Psoas muscle (tissue), 7 donors: ENCODE measurements at regions not wholly inside any gene's neighbourhood (a gene's known extent, or its start where the extent isn't known, plus 50 kb on each side); places are given as distances from the start of the nearest gene placed in this dataset.

Experiments used
- ATAC-seq, 4 donors: fragments of 200-7000 bp; cut with Tn5 transposase; one replicate each; pipeline ENCODE4 v1.9.1; 2020; ENCODE audit warnings: moderate library complexity in 3 of 4, mild to moderate bottlenecking in 2 of 4
- DNase-seq, 2 donors: peaks; one replicate each; pipeline ENCODE4 v3.0.0-alpha.2; 2020
- H3K27ac ChIP-seq: fragments of 200-600 bp; one replicate; pipeline ENCODE4 v1.8.0; 2022
- H3K27me3 ChIP-seq, 3 donors: fragments of 200-600 bp in 1 of 3; one replicate each; pipeline versions ENCODE4 v1.6.1 to v1.8.0; 2013 to 2022; ENCODE audit warnings: low read length in 2 of 3, mild to moderate bottlenecking in 2 of 3, moderate library complexity in 1 of 3; ENCODE audit not compliant: insufficient read depth in 3 of 3
- H3K36me3 ChIP-seq, 2 donors: fragments of 200-600 bp in 1 of 2; one replicate each; pipeline versions ENCODE4 v1.6.1 to v1.8.0; 2013 to 2022; ENCODE audit warnings: low read depth in 1 of 2, mild to moderate bottlenecking in 1 of 2, moderate library complexity in 1 of 2; ENCODE audit not compliant: insufficient read depth in 1 of 2
- H3K4me1 ChIP-seq: fragments of 200-600 bp; one replicate; pipeline ENCODE4 v1.8.0; 2022
- H3K4me3 ChIP-seq: fragments of 200-600 bp; one replicate; pipeline ENCODE4 v1.8.0; 2022; ENCODE audit warnings: mild to moderate bottlenecking
- H3K9me3 ChIP-seq: fragments of 200-600 bp; one replicate; pipeline ENCODE4 v1.8.0; 2022
- WGBS, 3 donors: extraction: QIAGEN DNeasy Blood & Tissue Kit; methylation state at CpG; one replicate each; pipeline versions ENCODE4 v1.1.6 to v1.1.7; 2013; 5-methylcytosine and 5-hydroxymethylcytosine counted together
- intact Hi-C, 2 donors: fragments of 100-400 bp; cut with DNase I; formaldehyde crosslinking; loops; one replicate each; pipeline versions ENCODE4 v1.11.0 to v1.14.2; 2022
- TF ChIP-seq, protein P1 (sequence below): fragments of 200-600 bp; IDR thresholded peaks from one replicate; pipeline ENCODE4 v1.8.0; 2022; ENCODE audit warnings: antibody characterized with exemption
- donor health status: healthy with polysubstance abuse.
- donor health status: DM: no; HTN: no; CAD: no; lungs with moderate emphysema.
- donor health status: Bipolar disorder and iron deficiency.
- donor health status: healthy.
- donor health status: DM: yes; HTN: yes; CAD: no.
- donor health status: DM: no; HTN: no; CAD: no.
- donor health status: DM: yes; HTN: yes; CAD: no.

DNA sequence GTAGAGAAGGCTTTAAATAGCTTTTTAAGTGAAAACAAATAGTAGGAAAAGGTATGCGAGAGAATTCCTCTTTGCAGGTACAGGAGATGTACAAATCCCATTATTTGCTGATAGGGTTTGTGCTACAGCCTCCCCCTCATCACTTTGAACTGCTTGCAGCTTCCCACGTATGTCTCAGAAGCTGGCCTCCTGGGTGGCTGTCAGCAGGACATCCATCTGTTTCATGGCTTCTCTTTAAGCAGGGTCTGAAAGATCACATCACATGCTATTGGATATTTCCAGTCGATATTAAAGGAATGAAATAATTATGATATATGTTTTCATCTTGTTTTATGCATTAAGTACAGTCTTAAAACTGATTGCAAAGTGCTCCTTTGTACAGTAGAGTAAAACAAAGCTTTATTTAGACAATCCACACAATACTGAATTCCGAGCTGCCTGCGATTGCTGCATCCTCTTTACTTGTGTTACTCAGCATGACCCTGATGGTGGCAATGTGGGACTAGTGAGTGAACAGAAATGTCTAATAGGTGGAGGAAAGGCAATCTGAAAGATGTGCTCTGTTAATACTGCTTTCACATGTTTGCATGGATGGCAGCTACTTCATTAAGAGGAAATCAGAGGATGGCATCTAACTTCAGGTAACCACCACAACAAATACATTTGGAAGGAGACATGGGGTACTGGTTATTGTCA, 930.6 kb upstream of the SEMA6D start:
- intact Hi-C loops, result no loop called here
- DNase-seq (no peak), ATAC-seq (no peak)
- Histone ChIP-seq H3K4me1 (no peaks in the 10 kb centered on the region), H3K9me3 (no peaks in the 10 kb centered on the region), H3K4me3 (no peak overlapping the region), H3K27me3 (no peaks in the 10 kb centered on the region), H3K27ac (no peak overlapping the region), H3K36me3 (no peaks in the 10 kb centered on the region)
- TF ChIP-seq, protein P1, sequence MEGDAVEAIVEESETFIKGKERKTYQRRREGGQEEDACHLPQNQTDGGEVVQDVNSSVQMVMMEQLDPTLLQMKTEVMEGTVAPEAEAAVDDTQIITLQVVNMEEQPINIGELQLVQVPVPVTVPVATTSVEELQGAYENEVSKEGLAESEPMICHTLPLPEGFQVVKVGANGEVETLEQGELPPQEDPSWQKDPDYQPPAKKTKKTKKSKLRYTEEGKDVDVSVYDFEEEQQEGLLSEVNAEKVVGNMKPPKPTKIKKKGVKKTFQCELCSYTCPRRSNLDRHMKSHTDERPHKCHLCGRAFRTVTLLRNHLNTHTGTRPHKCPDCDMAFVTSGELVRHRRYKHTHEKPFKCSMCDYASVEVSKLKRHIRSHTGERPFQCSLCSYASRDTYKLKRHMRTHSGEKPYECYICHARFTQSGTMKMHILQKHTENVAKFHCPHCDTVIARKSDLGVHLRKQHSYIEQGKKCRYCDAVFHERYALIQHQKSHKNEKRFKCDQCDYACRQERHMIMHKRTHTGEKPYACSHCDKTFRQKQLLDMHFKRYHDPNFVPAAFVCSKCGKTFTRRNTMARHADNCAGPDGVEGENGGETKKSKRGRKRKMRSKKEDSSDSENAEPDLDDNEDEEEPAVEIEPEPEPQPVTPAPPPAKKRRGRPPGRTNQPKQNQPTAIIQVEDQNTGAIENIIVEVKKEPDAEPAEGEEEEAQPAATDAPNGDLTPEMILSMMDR, result no peak
- 55 to 62% (median 58%) methylated on average over 5 of the region's 5 CpGs for WGBS, 3 donors

DNA sequence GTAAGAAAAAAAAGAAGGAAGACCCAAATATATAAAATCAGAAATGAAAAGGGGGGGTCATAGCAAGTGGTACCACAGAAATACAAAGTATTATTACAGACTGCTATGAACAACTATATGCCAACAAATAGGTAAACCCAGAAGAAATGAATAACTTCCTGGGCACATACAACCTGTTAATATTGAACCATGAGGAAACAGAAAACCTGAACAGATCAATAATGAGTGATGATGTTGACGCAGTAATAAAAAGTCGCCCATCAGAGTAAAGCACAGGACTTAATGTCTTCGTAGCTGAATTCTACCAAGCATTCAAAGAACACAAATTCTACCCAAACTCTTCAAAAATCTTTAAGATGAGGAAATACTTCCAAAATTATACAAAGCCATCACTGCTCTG, 921.6 kb upstream of the SEMA6D start:
- Histone ChIP-seq H3K4me3 (no peak overlapping the region), H3K27ac (no peak overlapping the region), H3K27me3 (no peaks in the 10 kb centered on the region), H3K9me3 (peaks cover 5% of the 10 kb centered on the region), H3K36me3 (no peaks in the 10 kb centered on the region), H3K4me1 (no peaks in the 10 kb centered on the region)
- TF ChIP-seq, protein P1, result no peak
- intact Hi-C loops, result no loop called here
- no peak for ATAC-seq
- DNase-seq, result no peak
- 73 to 87% (median 84%) methylated on average over 3 of the region's 3 CpGs for WGBS, 3 donors

DNA sequence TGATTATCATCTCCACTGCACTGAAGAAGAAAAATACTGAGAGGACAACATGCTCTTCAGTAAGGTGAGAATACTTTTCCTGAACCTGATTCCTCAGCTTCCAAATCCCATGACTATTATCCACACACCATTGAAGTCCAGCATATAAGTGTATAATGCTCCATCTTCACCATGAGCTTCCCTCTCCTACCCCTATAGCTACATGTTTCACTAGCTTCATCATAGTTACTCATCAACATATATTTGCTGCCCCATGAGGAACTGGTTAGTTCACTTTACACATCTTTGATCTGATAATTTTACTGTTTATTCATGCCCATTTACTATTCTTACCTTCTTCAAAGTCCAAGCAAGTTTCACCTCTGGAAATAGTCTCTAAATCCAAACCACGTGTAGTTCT, 908.5 kb upstream of the SEMA6D start:
- DNase-seq, result no peak
- H3K4me1 ChIP-seq, result no peaks in the 10 kb centered on the region
- intact Hi-C loops, result no loop called here
- H3K36me3 ChIP-seq, result no peaks in the 10 kb centered on the region
- H3K9me3 ChIP-seq, result no peaks in the 10 kb centered on the region
- 21 to 34% (median 22%) methylated on average over 1 of the region's 1 CpG for WGBS, 3 donors
- H3K4me3 ChIP-seq, result no peak overlapping the region
- H3K27me3 ChIP-seq, result no peaks in the 10 kb centered on the region
- no peak overlapping the region for H3K27ac ChIP-seq
- no peak for ATAC-seq
- TF ChIP-seq, protein P1, result no peak

DNA sequence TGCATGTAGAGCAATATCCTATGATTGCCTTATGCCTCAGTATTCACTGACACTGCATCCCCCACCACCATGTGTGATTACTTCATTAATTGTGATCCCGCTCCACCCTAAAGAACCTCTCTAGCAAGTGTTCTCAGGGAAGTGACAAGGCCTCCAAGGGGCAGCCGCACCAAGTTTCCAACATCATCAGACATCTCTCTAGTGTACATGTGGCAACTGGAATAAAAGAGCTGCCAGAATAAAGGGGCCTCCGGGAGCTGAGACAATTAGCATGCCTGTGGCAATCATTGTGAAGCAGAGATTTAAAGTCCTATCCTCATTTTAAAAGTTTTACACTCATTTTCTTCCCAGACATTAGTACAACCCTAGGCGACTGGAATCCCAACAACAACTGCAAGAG, 902.1 kb upstream of the SEMA6D start:
- intact Hi-C loops, result no loop called here
- Histone ChIP-seq H3K27me3 (no peaks in the 10 kb centered on the region), H3K9me3 (no peaks in the 10 kb centered on the region), H3K36me3 (no peaks in the 10 kb centered on the region), H3K4me3 (no peak overlapping the region), H3K4me1 (no peaks in the 10 kb centered on the region), H3K27ac (no peak overlapping the region)
- ATAC-seq (no peak), DNase-seq (no peak)
- WGBS, 3 donors, result 77 to 83% (median 79%) methylated on average over 4 of the region's 4 CpGs
- TF ChIP-seq, protein P1, result no peak

DNA sequence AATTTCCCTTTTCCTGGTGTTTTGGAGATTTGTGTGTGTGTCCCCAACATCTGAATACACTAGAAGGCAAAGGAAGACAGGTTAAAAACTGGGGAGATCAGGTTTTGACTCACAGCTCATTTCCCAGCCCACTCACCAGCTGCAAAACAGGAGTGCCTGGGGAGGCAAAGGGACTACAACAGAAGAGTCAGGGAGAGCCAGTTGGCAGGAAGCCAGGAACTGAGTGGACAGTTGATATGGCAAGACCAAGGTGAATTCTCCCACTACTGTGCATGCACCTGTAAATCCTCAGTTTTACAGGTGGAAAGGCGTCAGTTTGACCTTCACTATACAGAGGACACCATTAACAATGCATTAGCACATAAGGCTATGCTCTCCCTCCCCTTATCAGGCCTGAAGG, 901.5 kb upstream of the SEMA6D start:
- ATAC-seq (no peak), DNase-seq (no peak)
- Histone ChIP-seq H3K27ac (no peak overlapping the region), H3K4me1 (no peaks in the 10 kb centered on the region), H3K4me3 (no peak overlapping the region), H3K9me3 (no peaks in the 10 kb centered on the region), H3K36me3 (no peaks in the 10 kb centered on the region), H3K27me3 (no peaks in the 10 kb centered on the region)
- WGBS, 3 donors, result 65 to 88% (median 73%) methylated on average over 1 of the region's 1 CpG
- TF ChIP-seq, protein P1, result no peak
- intact Hi-C loops, result no loop called here
